Left ventricle myocardium superior (tissue), 1 donor: ENCODE measurements at regions not wholly inside any gene's neighbourhood (a gene's known extent, or its start where the extent isn't known, plus 50 kb on each side); places are given as distances from the start of the nearest gene placed in this dataset.
"Not testable (repeated sequence)": the region's sequence is repeated elsewhere in the genome, so short reads cannot be mapped to it uniquely, and the experiment has no call there.

Experiments
- ATAC-seq: fragments of 200-7000 bp; cut with Tn5 transposase; one replicate; pipeline ENCODE4 v1.9.1; 2020; ENCODE audit warnings: mild to moderate bottlenecking, moderate library complexity
- DNase-seq: peaks from one replicate; pipeline ENCODE4 v3.0.0-alpha.2; 2020
- intact Hi-C: fragments of 100-400 bp; cut with micrococcal nuclease; formaldehyde crosslinking; loops from one replicate; pipeline ENCODE4 v1.11.0; 2022
- donor health status: DM: no; HTN: yes; CAD: no; lungs with severe emphysema.

DNA sequence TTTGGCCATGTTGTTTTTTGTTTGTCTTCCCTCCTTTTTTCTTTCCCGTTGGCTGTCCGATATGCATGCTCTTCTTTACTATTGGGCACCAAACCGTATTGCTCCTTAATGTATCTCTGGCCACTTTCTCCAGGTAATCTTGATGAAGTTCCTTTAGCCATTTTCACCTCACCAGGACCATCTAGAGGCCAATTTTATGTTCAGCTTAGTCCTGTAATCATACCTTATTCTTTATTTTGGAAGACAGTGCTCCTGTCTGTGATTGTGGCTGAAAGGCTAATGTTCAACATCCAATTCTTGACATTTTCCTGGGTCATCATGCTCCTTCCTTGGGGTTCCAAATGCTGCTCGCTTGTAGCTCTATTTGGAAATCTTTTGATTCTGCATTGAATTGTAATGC is 169.5 kb downstream of the S1PR1 start:
- DNase-seq (no peak), ATAC-seq (no peak)

DNA sequence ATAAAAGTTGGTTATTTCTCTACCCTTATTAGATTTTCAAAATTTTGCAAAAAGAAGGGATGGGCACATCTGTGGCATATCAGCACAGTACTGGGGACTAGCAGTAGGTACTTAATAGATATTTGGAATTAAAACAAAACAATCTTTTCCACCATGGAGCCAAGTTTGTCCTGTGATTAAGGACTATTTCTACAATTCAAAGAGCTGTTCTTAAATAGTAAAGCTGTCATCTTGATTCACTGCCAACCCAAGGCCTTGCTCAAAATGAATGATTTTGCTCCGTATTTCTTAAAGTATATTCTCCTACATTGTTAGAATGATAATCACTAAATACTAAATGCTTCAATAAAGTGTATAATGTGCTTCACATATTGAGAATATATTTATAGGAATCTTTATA is 169.9 kb downstream of the S1PR1 start:
- no peak for ATAC-seq
- DNase-seq = no peak

More for the DNA sequence above, 169.5 kb downstream of the S1PR1 start:
- intact Hi-C loops = no loop called here

DNA sequence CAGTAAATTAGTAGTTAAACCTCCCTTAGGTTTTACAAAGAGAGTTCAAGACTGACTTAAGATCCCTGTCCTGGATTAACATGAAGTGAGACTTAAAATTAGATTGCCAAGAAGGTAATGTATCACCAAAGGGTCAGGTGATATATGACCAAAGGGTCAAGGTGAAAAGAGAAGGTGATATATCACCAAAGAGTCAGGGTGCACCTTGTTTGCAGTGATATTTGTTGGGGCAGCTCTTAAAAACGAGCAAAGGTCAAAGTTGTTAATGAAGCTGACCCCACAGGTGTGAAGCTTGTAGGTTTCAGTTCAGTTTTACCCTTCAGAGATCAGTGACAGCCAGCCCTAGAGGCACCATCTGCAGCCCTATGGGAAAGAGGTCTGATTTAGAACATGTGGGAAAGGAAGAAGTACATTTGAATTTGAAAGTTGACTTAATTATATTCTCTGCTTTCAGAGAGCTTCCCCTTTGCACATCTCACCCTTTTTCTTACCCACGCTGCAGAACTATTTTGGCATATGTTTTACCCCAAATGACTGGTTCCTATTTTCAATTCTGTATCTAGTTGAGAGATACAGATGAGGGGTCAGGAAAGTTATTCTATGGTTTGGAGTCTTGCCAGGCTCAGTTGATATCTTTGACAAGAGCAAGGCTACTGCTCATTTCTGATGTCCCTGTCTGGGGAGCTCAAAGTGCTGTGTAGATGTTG is 170.8 kb downstream of the S1PR1 start:
- intact Hi-C loops = no loop called here
- DNase-seq (no peak), ATAC-seq (no peak)

More for the DNA sequence above, 169.9 kb downstream of the S1PR1 start:
- intact Hi-C loops = no loop called here

DNA sequence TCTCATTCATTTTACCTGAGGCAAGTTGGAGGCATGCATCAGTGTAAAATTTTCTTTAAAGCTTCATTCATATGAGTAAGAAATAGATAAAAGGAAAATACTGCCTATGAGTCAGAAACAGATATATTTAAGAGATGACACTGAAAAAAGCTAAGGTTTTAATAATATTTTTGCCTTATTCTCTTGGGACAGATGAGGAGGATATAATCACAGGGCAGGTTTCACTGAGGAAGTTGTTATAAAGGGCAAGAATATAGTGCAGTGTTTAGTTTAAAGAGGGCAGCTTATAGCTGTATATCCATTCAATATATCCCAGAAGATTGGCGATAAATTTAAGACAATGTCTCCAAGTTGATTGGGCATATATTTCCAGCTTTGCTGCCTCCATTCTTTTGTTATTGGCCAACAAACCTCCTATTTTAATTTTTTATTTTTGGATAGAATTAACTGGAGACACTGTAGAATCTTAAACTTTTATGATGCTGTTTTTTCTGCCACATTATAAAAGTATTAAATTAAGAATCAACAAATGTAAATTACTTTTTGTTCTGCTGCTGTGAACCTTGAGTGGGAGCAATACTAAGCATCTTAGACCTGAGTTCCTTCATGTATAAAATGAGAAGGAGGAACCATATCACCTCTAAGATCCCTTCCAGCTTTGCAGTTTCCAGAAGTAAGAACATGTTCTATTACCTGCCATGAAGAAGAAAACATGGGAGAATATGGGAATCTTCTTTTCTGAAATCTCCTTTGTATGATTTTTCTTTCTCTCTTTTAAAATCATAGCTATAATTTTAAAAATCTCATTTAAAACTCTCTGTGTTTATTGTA is 171.6 kb downstream of the S1PR1 start:
- DNase-seq (no peak), ATAC-seq (no peak)
- intact Hi-C loops = no loop called here

DNA sequence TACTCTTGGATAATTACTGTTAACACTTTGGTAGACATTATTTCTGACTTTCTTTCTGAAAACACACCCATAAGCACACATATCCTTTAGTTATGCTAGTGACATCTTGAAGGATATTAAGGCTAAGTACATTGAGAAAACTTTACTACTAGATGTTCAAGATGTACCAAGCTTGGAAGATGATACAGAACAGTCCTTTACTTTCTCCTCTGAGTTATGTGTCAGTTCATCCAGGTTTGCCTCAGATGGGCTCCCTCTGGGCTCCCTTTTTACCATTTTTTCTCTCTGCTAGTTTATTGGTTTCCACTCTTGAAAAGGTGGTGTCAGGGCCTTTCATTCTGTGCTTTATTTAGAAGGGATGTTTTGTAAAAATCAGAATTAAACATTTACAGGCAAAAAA is 172.3 kb downstream of the S1PR1 start:
- ATAC-seq = no peak
- intact Hi-C loops = no loop called here
- no peak for DNase-seq

DNA sequence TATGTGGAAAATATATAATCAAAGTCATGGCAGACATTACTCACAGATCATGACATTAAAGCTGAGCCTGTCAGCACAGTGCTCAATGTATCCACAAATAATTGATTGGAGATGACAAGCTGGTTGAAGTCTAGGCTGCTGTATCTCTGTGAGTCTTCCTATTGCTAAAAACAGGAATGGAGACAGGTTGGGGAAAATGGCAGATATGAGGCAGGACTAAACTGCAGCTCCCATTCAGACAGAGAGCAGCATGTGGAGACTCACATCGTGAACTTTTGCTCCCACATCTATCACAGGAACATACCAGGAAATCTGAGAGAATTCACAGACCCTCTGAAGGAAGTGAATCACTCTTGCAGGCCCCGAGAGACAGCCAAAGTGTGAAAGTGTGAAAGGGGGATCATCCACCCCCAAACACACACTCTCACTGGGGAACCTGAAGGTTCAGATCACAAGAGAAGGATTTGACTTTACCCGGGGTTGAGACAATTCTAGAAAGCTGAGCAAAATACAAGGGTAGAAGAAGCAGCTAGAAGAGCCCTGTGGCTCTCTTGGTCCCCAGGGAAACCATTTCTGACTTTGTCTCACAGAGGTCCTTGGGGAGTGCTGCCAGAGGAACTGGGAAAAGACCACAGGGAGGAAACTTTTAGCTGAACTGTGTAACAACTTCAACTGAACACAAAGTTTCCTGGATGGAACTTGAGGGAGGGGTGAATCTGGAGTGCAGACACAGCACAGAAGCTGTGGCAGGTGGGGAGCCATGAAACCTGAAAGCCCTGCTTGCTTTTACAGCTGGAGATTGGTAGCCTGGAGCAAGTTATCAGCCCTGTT is 173.4 kb downstream of the S1PR1 start:
- DNase-seq (no peak), ATAC-seq (no peak)
- intact Hi-C loops = no loop called here

DNA sequence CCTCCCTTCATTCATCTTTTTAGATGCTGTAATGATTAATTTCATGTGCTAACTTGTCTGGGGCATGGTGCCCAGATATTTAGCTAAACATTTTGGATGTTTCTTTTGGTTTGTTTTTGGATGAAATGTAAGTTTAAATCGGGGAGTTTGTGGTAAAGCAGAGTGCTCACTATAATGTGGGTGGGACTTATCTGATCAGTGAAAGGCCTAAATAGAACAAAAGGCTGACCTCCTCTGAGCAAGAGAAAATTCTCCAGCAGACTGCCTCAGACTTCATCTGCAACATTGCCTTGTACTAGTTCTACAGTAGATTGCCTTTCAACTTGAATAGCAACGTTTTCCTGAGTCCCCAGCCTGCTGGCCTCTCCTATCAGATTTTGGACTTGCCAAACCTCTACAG is 183.6 kb downstream of the S1PR1 start:
- no peak for ATAC-seq
- intact Hi-C loops = no loop called here
- DNase-seq = no peak

DNA sequence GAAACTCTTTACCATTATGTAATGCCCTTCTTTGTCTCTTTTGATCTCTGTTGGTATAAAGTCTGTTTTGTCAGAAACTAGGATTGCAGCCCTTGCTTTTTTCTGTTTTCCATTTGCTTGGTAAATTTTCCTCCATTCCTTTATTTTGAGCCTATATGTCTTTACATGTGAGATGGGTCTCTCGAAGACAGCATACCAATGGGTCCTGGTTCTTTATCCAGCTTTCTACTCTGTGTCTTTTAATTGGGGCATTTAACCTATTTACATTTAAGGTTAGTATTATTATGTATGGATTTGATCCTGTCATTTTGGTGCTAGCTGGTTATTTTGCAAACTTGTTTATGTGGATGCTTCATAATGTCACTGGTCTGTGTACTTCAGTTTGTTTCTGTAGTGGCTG is 191.3 kb downstream of the S1PR1 start:
- DNase-seq, intact Hi-C loops, ATAC-seq: not testable (repeated sequence)

DNA sequence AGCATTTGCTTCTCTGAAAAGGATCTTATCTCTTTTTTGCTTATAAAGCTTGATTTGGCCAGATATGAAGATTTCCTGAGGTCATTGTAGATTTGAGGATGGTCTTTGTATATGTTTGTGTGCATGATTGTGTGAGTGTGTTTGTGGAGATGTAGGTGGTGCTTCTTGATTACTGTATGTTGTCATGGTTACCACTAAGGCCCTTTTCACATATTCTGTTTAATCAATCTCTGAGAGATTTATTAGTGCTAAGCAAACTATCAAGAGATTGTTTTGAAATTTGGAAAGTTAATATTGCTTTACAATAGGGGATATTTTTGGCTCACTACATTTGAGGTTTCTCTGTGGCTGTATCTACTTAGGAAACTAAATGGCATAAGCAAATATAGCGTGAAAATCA is 191.7 kb downstream of the S1PR1 start:
- DNase-seq = no peak
- intact Hi-C loops = no loop called here
- no peak for ATAC-seq

DNA sequence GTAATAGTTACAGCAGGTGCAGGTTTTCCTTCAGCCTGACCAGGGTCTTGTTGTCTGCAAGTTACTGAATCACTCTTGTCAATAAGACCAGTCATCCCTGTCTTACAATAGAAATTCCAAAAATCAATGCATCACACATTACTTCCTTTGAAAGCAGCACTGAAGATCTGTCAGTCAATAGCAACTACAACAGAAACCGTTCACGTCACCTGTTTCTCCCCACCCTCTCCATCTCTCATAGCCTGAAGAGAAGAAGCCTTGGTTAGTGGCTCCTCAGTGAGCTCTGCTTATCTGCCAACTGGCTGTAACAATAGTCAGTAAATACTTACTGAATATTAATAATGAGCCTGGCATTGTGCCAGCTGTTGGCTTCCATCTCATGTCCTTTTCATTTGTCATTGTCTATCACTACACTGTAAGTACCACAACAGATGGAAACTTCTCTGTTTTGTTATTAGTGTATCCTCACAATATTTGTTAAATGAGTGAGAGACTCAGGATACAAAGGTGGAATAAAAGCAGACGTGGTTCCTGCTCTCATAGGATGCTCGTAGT is 195.2 kb downstream of the S1PR1 start:
- ATAC-seq (no peak), DNase-seq (no peak)
- intact Hi-C loops = no loop called here

DNA sequence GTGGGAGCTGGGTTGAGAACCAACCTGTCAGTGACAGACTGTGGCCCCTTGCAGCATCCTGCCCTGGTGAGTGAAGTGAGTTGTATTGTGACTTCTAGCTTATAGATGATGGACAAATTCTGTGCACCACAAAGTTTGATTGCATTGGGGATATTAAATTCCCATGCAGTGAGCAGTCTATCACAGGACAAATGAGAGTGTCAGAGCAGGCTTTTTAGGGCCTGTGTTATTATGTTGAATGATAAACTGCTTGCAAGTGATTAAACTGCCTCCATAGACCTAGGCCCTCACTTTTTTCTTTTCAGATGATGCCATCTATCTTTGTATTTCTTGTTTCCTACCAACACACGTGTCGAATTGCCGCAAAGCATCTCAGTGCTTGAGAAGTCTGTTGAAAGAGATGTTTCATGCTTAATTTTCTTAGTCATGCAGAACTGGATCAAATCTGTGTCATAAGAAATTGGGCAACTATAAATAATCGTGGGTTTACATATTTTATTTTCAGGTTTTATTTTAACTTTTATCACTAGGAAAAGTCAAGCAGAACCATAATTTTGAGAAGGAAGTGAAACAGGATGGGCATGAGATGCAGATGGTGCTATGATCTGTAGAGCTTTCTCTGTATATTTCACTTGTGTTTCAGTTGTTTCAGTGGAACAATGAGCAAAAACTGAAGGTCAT is 199.2 kb downstream of the S1PR1 start:
- intact Hi-C loops = no loop called here
- no peak for ATAC-seq

DNA sequence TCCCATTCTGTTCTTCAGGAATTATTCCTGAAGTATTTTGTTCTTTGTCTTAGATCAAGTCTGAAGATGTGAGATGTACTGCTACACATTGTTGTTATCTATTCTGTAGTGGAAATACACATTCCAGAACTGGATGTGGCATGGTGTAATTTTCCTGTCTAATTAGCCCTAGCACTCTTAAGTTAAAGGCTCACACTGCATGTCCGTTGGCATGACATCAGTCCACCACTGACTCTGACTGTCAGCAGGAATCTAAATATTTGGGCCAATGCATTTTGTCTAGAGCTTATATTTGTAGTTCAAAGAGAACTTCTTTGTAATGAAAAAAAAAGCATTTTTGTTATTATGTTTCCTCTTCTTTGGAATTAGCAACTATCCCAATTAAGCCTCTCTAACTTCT is 201.0 kb downstream of the S1PR1 start:
- no peak for ATAC-seq
- DNase-seq = no peak
- intact Hi-C loops = no loop called here

More for the DNA sequence above, 199.2 kb downstream of the S1PR1 start:
- DNase-seq = no peak

DNA sequence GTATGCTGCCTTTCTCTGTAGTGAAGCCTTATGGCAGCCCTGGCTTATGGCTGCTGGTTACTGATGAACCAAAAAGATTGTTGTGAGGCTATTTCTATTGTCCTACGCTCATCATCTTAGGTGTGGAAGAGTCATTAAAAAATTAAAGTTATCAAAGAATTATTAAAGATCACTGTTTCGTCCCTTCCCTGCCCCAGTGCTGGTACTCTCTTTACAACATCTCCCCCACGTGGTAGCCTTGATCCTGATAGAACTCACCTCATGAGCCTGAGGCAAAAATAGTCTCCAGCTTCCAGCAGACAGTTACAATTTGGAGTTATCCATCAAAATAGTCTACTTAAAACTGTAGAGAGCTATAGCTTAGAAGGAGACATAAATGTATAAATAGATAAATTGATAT is 201.5 kb downstream of the S1PR1 start:
- ATAC-seq (peak; percentile 68), DNase-seq (no peak)
- intact Hi-C loops = no loop called here

DNA sequence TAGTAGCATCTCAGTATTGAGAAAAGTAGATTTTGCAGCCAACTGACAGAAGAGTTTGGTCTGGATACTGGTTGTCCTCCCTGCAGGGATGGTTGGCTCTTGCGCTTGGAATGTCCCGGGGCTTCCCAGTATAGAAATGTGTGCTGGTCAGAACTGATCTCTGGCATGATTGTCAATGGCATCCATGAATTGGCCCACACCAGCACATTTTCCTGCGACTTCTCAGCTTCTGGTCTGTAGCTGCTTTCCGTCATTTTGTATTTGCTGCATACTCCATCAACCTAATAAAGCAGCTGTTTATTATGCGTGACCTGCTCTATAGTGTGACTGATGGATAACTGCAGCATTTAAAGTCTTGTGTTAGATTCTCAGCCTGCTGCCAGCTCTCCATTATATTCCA is 203.7 kb downstream of the S1PR1 start:
- DNase-seq = no peak
- intact Hi-C loops = no loop called here
- ATAC-seq = no peak

DNA sequence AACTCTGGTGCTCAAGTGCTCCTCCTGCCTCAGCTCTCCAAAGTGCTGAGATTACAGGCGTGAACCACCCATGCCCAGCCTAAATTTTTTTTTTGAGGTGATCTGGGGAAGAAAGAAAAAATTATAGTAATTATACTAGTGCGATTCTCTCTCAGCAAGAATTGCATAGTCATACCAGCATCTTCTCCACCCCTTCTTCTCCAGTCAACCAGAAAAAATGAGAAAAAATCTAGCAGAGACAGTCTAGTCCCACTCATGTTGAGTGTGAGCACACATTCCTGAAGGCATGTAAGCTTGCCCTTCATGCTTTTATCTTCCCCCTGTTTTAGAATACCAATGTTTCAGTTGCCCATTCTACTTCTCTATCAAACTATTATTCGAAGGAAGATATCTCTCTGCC is 207.6 kb downstream of the S1PR1 start:
- intact Hi-C loops = no loop called here
- DNase-seq = no peak
- no peak for ATAC-seq

DNA sequence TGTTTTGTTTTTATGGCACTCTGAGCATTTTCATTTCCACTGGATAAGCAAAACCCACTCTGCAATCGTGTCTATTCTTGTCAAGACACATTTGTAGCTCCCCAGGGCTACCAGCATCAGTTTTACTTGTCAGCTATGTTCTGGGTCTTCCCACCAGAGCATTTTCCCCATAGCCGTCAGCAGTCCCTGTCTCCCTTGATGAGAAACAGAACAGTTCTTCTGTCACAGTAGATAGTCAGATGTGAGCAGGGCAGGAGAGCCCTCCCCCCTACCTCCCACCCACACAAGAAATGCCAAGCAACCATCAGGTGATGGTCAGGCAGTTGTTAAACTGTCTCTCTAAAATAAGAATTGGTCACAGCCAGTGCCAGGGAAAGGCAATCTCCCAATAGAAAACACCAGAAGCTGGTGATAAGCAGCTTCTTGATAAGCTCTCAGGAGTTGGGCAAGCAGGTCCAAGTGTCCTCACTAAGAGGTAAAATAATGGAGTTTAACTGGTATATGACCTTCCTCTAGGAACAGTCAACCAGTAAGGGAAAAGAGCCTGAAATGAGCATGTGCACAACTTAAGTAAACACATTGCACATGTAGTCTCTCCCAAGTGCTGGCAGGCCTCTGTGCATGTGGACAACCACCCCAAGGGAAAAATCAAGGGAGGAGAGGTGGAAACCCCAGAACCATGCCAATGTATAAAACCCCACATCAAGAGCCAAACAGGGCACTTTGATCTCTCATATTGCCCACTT is 208.2 kb downstream of the S1PR1 start:
- ATAC-seq = peak; percentile 95
- no peak for DNase-seq
- intact Hi-C loops = no loop called here

DNA sequence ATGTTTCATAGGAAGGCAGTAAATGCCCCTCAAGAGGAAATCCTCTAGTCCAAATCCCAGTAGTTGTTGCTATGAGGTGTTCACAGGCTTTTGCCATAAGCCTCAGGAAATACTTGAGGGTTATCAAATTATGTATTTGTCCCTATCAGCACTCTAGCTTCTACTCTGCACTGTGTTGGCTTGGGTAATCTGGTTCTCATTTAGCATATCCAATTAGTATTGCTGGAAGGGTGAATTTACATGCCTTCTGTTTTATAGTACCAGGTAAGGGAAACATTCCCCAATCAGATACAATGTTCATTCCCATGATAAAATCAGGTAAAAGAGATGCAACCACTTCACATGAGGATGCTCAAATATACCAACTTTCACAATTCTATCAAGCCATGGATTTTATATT is 211.2 kb downstream of the S1PR1 start:
- DNase-seq (no peak), ATAC-seq (no peak)
- intact Hi-C loops = no loop called here

DNA sequence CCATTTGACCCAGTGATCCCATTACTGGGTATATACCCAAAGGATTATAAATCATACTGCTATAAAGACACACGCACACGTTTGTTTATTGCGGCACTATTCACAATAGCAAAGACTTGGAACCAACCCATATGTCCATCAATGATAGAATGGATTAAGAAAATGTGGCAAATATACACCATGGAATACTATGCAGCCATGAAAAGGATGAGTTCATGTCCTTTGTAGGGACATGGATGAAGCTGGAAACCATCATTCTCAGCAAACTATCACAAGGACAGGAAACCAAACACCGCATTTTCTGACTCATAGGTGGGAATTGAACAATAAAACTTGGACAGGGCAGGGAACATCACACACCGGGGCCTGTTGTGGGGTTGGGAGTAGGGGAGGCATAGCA is 213.9 kb downstream of the S1PR1 start:
- ATAC-seq, DNase-seq, intact Hi-C loops: not testable (repeated sequence)
